ENCODE measurements at regions not wholly inside any gene's neighbourhood (a gene's known extent, or its start where the extent isn't known, plus 50 kb on each side); places are given as distances from the start of the nearest gene placed in this dataset.
"Not testable (repeated sequence)": the region's sequence is repeated elsewhere in the genome, so short reads cannot be mapped to it uniquely, and the experiment has no call there.

- not testable (repeated sequence) for DNase-seq (ENCODE audit: low read depth)
These were observed 95.6 kb upstream of the CHD2 start for GRCh38 chr15:92804610-92804936.

DNA sequence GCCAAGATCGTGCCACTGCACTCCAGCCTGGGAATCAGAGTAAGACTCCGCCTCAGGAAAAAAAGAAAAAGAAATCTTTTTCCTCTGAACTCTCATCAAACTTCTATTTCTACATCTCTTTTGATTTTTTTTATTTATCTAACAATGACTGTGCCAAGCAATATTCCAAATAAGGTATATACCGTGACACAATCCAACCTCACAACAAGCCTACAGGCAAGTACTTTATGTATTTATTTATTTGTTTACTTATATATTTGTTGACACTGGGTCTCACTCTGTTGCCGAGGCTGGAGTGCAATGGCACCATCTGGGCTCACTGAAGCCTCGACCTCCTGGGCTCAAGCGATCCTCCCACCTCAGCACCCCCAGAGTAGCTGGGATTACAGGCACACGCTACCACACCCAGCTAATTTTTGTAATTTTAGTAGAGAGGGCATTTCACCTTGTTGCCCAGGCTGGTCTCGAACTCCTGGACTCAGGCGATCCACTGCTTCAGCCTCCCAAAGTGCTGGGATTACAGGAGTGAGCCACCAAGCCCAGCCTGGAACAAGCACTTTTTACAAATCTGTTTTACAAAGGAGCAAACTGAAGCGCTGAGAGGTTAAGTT lies 94.9 kb upstream of the CHD2 start:
- no peak for DNase-seq (ENCODE audit: low read depth)

- not testable (repeated sequence) for DNase-seq (ENCODE audit: low read depth)
These were observed 94.0 kb upstream of the CHD2 start for GRCh38 chr15:92806171-92806570.

DNA sequence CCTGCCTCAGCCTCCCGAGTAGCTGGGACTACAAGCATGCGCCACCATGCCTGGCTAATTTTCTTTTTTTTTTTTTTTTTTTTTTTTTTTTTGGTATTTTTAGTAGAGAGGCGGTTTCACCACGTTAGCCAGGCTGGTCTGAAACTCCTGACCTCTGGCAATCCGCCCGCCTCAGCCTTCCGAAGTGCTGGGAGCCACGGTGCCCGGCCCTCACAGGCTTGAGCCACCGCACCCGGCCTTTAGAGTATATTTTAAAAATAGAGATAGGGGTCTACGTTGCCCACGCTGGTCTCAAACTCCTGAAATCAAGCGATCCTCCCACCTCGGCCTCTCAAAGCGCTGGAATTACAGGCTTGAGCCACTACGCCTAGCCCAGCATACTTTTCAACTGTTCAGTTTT lies 93.4 kb upstream of the CHD2 start:
- DNase-seq (ENCODE audit: low read depth), result no peak

GRCh38 chr15:92807971-92808571 lies 92.1 kb upstream of the CHD2 start:
- DNase-seq (ENCODE audit: low read depth), result no peak

DNA sequence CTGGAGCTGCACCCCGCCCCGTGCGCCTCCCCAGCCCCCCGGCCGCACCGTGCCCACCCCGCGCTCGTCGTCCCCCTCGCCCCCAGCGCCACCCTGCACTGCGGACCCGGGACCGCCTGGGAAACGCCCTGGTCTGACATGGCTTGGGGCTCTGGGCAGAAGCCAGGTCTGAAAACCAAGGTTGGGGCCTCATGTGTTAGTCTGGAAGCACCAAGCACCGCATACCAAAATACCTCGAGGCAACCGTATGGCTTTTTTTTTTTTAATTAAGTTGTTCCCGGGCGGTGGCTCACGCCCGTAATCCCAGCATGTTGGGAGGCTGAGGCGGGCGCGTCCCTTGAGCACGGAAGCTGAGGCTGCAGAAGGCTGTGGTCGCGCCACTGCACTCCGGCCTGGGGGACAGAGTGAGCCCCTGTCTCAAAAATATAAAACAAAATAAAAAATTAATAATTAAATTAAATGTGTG lies 91.5 kb upstream of the CHD2 start:
- DNase-seq (ENCODE audit: low read depth), result no peak

GRCh38 chr15:92809064-92809879 lies 90.9 kb upstream of the CHD2 start:
- peak; percentile 93 for DNase-seq (ENCODE audit: low read depth)

DNA sequence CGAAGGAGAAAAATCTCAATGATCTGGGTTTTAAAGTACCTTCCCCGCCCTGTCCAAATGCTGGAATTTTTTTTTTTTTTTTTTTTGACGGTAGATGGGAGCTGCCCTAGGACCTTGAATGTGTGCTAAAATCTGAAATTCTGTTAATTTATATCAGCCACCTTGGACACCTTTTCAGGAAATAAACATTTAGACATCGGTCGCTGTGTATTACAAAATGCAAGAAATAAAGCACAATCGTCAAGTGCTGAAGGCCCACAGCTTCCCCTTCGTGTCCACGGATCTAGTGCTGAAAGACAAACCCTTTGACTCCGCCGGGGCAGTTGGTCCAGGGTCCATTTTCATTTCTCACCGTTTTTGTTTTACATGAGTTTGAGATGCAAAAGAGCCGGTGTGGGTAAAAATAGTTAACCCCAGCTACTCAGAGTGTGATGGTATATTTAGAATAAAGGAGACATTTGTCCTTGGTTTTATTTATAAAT lies 90.2 kb upstream of the CHD2 start:
- no peak for DNase-seq (ENCODE audit: low read depth)

- no peak for DNase-seq (ENCODE audit: low read depth)
These were observed 89.5 kb upstream of the CHD2 start for GRCh38 chr15:92810418-92811138.

DNA sequence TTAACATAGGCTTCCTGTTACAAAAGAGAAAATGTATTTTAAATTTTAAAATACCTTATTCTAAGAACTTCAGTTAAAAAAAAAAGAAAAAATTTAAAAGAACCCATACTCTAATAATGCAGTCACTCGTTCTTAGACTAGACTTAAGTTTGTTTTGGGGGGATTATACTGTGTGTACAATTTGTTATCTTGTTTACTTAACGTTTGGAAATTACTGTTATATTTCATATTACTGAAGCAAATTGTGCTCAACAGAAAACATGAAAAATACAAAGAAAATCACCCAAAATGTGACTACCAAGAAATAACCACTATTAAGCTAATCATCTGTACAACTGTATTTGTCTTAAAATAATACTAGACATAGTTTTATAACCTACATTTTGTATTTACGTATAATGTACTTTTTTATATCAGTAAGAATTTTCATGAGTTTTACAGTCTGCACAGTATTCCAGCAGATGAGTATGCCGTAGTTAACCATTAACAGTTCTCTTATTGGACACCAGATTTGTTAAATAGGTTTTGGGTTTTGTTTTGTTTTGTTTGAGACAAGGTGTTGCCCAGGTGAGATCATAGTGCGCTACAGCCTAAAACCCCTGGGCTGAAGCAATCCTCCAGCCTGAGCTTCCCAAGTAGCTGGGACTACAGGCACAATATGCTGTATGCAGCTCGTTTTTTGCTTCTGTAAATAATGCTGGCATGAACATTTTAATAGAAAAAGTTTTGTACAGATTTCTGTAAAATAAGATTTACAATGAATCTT lies 88.8 kb upstream of the CHD2 start:
- no peak for DNase-seq (ENCODE audit: low read depth)

- DNase-seq (ENCODE audit: low read depth), result no peak
These were observed 87.9 kb upstream of the CHD2 start for GRCh38 chr15:92812271-92812670.

GRCh38 chr15:92813485-92813884 lies 86.6 kb upstream of the CHD2 start:
- DNase-seq (ENCODE audit: low read depth), result no peak

GRCh38 chr15:92817339-92817886 lies 82.7 kb upstream of the CHD2 start:
- no peak for DNase-seq (ENCODE audit: low read depth)

- no peak for DNase-seq (ENCODE audit: low read depth)
These were observed 81.4 kb upstream of the CHD2 start for GRCh38 chr15:92818651-92819277.

DNA sequence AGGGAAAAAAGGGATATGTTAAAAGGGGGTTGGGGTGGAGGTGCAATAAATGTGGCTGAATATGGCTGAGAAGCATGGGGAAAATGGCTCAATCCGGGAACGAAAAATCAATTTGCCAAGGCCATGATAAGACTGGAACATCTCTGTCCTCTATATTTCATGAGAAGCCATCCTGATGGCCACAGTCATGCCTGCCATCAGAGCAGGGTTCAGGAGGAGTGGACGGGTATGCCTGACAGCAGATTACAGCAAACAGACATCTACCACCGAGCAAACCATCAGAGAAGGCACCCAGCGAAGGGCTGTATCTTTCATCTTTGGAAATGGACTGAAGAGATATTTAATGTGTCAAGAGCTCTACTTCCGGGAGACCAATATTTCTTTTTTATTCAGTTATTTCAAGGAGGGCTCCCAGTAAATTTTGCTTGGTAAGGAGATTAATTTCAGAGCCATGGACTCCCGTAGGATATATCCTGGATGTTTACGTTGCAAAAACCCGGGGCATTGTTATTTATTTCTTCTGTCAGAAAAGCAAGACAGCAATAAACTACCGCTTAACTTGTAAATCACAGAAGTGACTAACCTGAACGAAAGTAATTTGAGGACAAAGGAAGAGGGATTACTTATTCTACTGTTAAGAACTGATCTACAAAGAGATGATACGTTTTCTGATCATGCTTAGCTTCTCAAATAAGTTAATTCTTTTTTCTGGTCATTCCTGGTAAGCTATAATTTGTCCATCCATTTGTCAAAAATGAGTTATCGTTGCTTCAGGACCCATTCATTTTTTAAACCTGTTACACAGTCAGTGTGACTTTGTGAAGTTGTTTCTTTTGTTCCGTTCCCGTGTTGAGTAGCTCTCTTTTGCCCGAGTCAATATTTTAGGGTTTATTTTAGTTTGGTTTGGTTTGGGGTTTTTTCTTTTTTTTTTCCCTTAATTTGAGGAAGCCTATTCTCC lies 80.6 kb upstream of the CHD2 start:
- no peak for DNase-seq (ENCODE audit: low read depth)

DNA sequence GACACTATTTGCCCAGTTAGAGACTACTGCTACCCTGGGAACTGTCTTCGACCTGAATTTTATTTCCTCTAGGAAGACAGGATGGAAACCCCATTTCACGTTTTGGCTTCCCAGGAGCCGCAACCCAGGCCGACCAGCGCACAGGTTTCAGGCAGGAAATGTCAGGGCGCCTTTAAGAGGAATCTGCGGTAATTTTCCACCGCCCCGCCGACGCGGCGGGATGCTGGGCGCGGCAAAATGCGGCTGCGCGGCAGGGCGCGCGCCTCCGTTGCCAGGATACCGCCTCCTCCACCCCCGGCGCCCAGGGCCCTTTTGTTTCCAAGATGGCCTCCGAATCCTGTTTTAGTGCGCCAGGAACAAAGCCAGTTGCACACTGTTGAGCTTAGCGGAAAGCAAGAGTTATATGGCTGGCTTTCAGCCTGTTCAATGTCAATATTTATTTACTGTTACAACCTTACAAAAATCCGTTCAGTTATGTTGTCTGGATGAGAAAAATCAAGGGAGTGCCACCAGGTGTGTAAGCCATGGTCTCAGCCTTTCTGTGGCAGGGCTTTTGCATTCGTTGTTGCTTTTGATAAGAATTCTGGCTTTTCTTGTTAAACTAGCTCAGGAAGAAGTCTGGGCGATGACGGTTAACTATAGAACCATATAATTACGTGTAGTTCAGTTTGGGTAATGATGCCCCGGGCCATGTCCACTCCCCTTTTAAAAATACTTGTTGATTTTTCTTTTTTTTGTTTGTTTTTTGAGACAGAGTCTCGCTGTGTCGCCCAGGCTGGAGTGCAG lies 79.7 kb upstream of the CHD2 start:
- DNase-seq (ENCODE audit: low read depth), result peak; percentile 92

DNA sequence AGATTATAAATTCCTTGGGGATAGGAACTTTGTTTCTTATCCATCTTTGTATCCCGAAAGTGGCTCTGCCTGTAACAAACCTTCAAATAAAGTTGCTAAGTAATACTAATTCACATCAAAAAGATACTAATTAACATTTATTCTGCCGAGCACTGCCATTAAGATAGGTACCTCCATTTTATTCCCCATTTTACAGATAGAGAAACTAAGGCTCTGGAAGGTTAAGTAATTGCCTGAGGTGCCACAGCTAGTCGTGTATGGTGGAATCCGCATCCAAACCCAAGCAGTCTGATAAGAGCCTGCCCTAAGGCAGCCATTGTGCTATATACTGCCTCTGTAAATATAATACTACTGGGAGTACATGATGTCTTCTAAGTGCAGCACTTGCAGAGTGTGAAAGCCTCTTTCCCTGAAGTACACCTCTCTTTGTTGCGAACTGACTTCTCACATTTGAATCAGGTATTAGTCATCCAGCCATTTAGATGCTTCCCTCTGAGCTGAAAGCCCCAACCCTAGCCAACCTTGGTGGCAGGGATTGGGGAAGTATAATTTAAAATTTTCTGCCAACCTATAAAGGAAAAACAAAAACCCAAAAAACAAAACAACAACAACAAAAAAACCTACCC lies 78.5 kb upstream of the CHD2 start:
- no peak for DNase-seq (ENCODE audit: low read depth)

Data from forelimb muscle (tissue), 1 donor.